ENCODE measurements at regions not wholly inside any gene's neighbourhood (a gene's known extent, or its start where the extent isn't known, plus 50 kb on each side); places are given as distances from the start of the nearest gene placed in this dataset.

GRCh38 chr6:19643713-19644112 is 193.5 kb upstream of the ID4 start:
- in situ Hi-C loops (cut with MboI; ENCODE audit: low pct_unique_long_range_greater_than_20kb, low sequenced_read_pairs) = no loop called here

DNA sequence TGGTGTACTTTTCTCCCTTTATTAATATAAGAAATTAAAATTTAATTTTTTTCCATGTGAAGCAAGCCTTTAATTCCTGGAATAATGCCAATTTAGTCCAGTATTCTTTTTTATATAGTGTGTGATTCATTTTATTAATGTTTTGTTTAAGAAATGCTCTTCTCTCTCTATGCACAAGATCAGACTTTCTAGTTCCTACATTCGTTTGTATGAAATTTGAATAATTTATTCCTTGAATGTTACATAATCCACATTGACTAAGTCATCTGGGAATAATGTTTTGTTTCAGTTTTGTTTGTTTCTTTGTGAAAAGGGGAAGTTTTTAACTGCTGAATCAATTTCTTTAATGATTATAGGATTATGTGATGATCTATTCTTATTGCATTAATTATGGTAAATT is 181.4 kb upstream of the ID4 start:
- DNase-seq = no peak

More at GRCh38 chr6:19643713-19644112, 193.5 kb upstream of the ID4 start:
- DNase-seq = no peak

DNA sequence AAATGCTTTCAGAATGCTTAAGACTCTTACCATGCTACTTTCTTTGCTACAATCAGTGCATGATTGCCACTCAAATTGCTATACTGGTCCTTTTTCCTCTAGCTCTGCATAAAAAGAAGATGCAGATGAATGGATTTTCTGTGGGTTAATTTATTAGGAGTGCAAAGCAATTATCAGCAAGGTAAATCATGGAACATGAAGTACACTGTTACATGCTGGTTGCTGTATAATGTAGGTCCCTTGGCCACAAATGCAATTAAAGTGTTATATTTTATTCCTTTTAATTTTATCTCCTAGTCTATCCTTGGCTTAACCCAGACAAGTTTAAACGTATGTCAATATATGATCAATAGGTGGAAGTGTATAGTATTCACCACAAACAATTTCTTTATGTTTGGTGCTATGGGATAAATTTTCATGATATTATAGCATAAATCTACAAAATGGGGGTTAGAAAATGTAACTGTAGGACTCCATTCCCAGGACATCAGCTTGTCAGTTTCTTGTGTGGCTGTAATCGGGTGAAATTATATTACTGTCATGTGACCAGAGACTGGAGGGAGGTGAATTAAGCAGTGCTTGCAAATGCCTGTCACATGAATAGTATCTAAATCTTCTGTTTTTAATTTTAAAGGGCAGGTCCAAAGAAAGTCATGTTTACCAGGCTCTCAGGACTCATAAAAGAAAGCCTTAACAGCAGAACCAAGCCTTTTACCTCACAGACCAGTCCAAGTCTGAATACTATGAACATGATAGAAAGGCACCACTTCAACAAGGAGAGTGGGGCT is 176.9 kb upstream of the ID4 start:
- in situ Hi-C loops (cut with MboI; ENCODE audit: low pct_unique_long_range_greater_than_20kb, low sequenced_read_pairs) = no loop called here
- DNase-seq = no peak

More for the DNA sequence above, 181.4 kb upstream of the ID4 start:
- in situ Hi-C loops (cut with MboI; ENCODE audit: low pct_unique_long_range_greater_than_20kb, low sequenced_read_pairs) = no loop called here

GRCh38 chr6:19662911-19663310 is 174.3 kb upstream of the ID4 start:
- no peak for DNase-seq
- in situ Hi-C loops (cut with MboI; ENCODE audit: low pct_unique_long_range_greater_than_20kb, low sequenced_read_pairs) = no loop called here

DNA sequence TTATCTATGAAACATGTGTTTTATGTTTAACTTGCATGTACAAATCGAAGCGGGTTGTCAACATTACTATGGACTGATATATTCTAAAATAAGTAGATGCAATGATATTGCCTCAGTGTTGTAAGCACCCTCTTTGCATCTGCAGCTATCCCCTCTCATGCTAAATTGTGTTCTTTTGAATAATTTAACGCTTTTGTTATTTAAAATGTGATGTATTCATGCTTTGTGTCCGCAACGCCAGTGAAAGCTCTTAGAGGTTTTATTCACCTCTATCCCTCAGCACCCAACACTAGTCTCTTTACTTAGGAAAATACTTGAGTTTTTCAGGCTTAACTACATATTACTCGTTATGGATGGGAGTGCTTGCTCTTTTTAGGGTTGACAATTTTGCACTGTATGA is 173.7 kb upstream of the ID4 start:
- in situ Hi-C loops (cut with MboI; ENCODE audit: low pct_unique_long_range_greater_than_20kb, low sequenced_read_pairs) = no loop called here
- DNase-seq = no peak

GRCh38 chr6:19664050-19664449 is 173.1 kb upstream of the ID4 start:
- in situ Hi-C loops (cut with MboI; ENCODE audit: low pct_unique_long_range_greater_than_20kb, low sequenced_read_pairs) = no loop called here
- DNase-seq = no peak

GRCh38 chr6:19664878-19665612 is 172.1 kb upstream of the ID4 start:
- in situ Hi-C loops (cut with MboI; ENCODE audit: low pct_unique_long_range_greater_than_20kb, low sequenced_read_pairs) = no loop called here
- DNase-seq = no peak

DNA sequence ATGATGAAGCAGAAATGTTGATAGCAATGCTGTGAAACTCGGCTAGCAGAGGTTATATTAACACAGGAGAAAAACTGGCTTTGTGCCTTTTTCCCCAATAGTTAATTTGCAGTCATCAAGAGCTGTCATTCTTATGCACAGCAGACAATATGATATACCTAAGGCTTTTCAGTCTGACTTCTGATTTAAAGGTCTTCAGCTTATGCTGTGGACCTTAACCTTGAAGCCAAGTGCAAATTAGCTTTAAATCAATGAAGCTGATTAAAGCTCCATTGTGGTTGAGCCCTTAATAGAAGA is 171.6 kb upstream of the ID4 start:
- DNase-seq = no peak

GRCh38 chr6:19668710-19669109 is 168.5 kb upstream of the ID4 start:
- in situ Hi-C loops (cut with MboI; ENCODE audit: low pct_unique_long_range_greater_than_20kb, low sequenced_read_pairs) = no loop called here
- no peak for DNase-seq

More for the DNA sequence above, 171.6 kb upstream of the ID4 start:
- in situ Hi-C loops (cut with MboI; ENCODE audit: low pct_unique_long_range_greater_than_20kb, low sequenced_read_pairs) = no loop called here

DNA sequence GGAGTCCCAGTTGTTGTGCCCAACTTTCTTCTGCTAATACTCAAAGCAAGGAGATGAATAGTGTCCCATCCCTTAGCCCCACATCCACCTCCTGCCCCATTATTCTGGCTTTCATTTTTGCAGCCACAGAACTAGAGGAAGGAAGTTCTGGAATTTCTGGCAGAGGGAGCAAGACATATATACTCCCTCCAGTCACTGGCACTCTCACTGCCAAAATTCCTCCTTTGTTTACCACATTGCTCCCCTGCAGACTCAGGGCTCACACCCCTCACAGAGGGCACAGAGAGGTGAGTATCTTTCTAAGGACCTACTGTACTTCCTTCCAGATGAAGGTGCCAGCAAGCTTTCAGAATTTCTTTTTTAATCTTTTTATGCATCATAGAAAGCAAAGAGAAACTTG is 168.0 kb upstream of the ID4 start:
- in situ Hi-C loops (cut with MboI; ENCODE audit: low pct_unique_long_range_greater_than_20kb, low sequenced_read_pairs) = no loop called here
- DNase-seq = no peak

DNA sequence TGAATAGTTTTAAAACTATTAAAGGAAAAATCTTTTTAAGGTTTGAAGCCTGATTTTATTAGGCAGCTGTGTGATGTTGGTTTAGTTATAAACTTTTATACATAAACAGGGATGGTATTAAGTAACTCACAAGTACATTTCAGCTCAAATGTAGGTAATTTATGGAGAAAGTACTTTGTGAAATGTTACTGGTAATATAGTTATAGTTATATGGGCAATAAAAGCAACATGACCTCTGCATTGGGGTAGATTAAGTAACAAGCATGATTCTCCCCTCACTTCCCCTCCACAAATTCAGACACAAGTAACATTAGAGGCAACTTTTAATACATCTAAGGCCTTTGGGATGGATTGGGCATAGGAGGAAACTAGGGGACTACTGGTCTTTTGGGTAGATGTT is 154.3 kb upstream of the ID4 start:
- in situ Hi-C loops (cut with MboI; ENCODE audit: low pct_unique_long_range_greater_than_20kb, low sequenced_read_pairs) = no loop called here
- no peak for DNase-seq

DNA sequence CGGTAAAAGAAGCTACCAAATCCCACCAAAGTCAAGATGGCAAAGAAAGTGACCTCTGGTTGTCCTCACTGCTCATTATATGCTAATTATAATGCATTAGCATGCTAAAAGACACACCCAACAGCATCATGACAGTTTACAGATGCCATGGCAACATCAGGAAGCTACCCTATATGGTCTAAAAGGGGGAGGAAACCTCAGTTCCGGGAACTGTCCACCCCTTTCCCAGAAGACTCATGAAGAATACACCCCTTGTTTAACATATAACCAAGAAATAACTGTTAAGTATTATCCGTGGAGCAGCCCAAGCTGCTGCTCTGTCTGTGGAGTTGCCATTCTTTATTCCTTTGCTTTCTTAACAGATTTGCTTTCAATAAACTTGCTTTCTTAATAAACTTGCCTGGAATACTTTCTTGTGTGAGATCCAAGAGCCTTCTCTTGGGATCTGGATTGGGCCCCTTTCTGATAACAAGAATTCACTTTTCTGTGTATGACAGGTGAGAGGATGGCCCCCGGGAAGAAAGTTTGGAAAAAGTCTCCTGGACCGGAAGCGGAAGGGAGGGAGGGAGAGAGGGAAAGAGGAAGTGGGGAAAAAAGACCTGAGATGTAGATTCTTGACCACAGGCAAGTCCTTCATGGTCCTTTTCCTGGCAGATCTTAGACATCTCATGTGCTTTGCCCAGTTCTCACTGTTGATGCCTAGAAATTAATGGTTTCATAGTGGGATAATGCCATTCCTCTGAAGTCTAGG is 146.7 kb upstream of the ID4 start:
- no peak for DNase-seq
- in situ Hi-C loops (cut with MboI; ENCODE audit: low pct_unique_long_range_greater_than_20kb, low sequenced_read_pairs) = no loop called here

DNA sequence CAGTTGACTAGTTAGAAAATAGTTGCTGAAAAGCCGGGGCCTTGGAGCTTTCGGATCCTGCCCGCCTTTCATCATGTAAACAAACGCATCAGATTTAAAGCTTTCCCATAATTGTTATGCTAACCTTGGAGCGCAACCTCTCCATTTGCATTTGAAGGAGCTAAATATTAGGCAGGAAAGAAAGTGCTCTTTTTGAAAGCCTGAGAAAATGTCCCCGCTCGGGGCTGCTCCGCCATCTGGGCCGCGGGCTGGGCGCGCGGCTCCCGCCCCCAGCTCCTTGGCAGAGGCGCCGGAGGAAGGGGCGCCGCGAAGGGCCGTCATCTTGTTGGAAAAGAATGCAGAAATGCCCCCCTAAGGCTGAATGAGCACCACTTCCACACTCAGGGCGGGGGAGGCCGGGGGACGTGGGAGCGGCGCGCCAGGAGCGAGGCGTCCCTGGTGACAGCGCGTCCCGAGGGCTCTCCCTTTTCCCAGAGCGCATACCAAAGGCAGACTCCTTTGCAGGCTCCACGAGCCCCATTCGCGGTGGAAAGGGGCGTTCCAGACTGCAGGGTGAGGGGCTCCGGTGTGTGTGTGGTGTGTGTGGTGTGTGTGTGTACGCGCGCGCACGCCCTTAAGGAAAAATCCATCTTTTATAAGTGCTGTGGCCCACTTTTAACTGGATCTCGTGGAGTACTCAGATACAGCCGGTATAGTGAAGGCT is 145.6 kb upstream of the ID4 start:
- no peak for DNase-seq
- in situ Hi-C loops (cut with MboI; ENCODE audit: low pct_unique_long_range_greater_than_20kb, low sequenced_read_pairs) = no loop called here

- in situ Hi-C loops (cut with MboI; ENCODE audit: low pct_unique_long_range_greater_than_20kb, low sequenced_read_pairs) = no loop called here
- DNase-seq = no peak
These were observed 144.5 kb upstream of the ID4 start for GRCh38 chr6:19692506-19693298.

DNA sequence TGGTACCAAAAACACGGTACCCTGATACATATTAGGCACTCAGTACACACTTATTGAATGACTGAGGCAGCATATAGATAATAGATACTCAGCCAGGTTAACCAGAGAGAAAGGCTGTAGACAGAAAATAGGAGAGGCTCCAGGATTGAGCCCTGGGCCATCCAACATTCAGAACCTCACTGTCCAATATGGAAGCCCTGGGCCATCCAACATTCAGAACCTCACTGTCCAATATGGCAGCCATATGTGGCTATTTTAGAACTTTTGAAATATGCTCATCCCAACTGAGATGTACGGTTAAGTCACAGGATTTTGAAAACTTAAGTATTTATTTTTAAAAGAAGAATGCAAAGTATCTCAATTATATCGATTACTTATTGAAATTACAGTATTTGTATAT is 142.5 kb upstream of the ID4 start:
- in situ Hi-C loops (cut with MboI; ENCODE audit: low pct_unique_long_range_greater_than_20kb, low sequenced_read_pairs) = no loop called here
- DNase-seq = no peak

DNA sequence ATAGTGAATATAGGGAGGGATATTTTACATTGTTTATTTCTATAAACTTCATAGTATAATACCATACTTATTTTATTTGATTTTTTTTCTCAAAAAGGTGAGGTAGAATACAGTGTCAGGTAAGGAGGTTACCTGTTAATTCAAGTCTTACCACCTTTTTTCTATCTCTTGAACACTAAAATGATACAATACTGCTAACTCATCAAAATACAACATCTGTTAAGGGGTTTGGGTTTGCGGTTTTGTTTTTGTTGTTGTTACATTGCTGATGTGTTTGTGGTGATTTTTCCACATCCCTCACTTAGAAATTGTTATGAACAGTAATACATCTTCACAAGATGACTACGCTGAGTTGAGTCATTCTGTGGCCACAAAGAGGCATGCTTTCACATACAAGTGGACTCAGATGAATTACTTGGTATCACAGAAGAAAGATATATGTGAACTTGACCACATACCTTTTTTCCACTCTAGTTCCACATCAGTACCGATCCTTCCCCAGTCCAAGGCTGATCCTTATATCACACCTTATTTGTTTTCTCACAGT is 139.4 kb upstream of the ID4 start:
- in situ Hi-C loops (cut with MboI; ENCODE audit: low pct_unique_long_range_greater_than_20kb, low sequenced_read_pairs) = no loop called here
- no peak for DNase-seq

DNA sequence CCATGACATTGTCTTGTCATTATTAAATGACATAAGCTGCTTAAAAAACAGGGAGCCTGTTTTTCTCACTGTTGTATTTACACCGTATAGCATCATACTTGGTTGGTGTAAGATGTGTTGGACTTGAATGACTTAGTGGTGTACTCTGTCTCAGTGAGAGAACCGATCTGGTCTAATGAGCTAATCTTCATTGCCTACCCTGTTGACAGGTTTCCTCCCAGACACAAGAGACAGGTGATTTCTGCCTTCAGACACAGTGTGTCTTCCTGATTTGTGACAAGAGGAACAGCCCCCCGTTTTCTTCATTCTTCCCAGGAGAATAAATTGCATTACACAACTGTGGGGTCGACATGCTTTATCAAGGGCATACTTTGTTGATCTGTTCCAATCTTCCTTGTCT is 137.2 kb upstream of the ID4 start:
- DNase-seq = no peak
- in situ Hi-C loops (cut with MboI; ENCODE audit: low pct_unique_long_range_greater_than_20kb, low sequenced_read_pairs) = no loop called here

- in situ Hi-C loops (cut with MboI; ENCODE audit: low pct_unique_long_range_greater_than_20kb, low sequenced_read_pairs) = no loop called here
- DNase-seq = no peak
These were observed 131.6 kb upstream of the ID4 start for GRCh38 chr6:19705606-19706005.

Data from KBM-7 (cell line).